Caco-2 (cell line): ENCODE measurements at regions not wholly inside any gene's neighbourhood (a gene's known extent, or its start where the extent isn't known, plus 50 kb on each side); places are given as distances from the start of the nearest gene placed in this dataset.

Experiments used
- BruUV-seq: library from RNA; stranded (reverse); fragments of 400-500 nt; replicated peaks from 2 replicates; lab custom pipeline; 2021; lab: Mats Ljungman, UMichigan
- CTCF ChIA-PET: fragments of 300-600 bp; sonication (Branson Sonifier 250); formaldehyde crosslinking; loops from one replicate; lab custom pipeline; 2022; ENCODE audit warnings: antibody characterized with exemption; lab: Charles Lee
- POLR2A ChIA-PET: fragments of 300-600 bp; sonication (Branson Sonifier 250); formaldehyde crosslinking; loops from one replicate; lab custom pipeline; 2022; ENCODE audit warnings: antibody characterized with exemption; lab: Charles Lee
- DNase-seq, 2 experiments: peaks; one replicate each; pipeline versions ENCODE4 v3.0.0 to v3.0.0-alpha.2; 2020 to 2022
- H3K27me3 ChIP-seq: replicated peaks from 2 replicates; pipeline ENCODE4 v1.6.0; 2011; ENCODE audit warnings: low read length; ENCODE audit not compliant: control insufficient read depth, insufficient read depth
- H3K36me3 ChIP-seq: 2 replicates; pipeline ENCODE4 v1.5.1; 2011; ENCODE audit warnings: low read length; ENCODE audit not compliant: control insufficient read depth, insufficient read depth
- H3K4me1 ChIP-seq: fragments of 250-450 bp; sonication (Bioruptor Pico); 2 replicates; pipeline ENCODE4 v1.5.1; 2020; ENCODE audit warnings: mild to moderate bottlenecking
- H3K4me3 ChIP-seq: 2 replicates; pipeline ENCODE4 v1.5.1; 2011; ENCODE audit warnings: low read depth, mild to moderate bottlenecking, control low read depth, low read length
- H3K9me3 ChIP-seq: fragments of 250-450 bp; sonication (Bioruptor Pico); 2 replicates; pipeline ENCODE4 v1.5.1; 2020; ENCODE audit warnings: mild to moderate bottlenecking, moderate library complexity
- H3K27ac Mint-ChIP-seq: one replicate; pipeline ENCODE4 v1.8.0; 2022; ENCODE audit warnings: mixed read lengths; ENCODE audit not compliant: unreplicated experiment
- H3K27me3 Mint-ChIP-seq: one replicate; pipeline ENCODE4 v1.8.0; 2022; ENCODE audit warnings: mixed read lengths; ENCODE audit not compliant: insufficient read depth, unreplicated experiment
- H3K36me3 Mint-ChIP-seq: one replicate; pipeline ENCODE4 v1.8.0; 2022; ENCODE audit warnings: mild to moderate bottlenecking, mixed read lengths; ENCODE audit not compliant: insufficient read depth, unreplicated experiment
- H3K4me1 Mint-ChIP-seq: one replicate; pipeline ENCODE4 v1.8.0; 2022; ENCODE audit warnings: low read depth, mixed read lengths; ENCODE audit not compliant: unreplicated experiment
- H3K4me3 Mint-ChIP-seq: one replicate; pipeline ENCODE4 v1.8.0; 2022; ENCODE audit warnings: mild to moderate bottlenecking, moderate library complexity, mixed read lengths; ENCODE audit not compliant: unreplicated experiment
- H3K9me3 Mint-ChIP-seq: one replicate; pipeline ENCODE4 v1.8.0; 2022; ENCODE audit warnings: mixed read lengths; ENCODE audit not compliant: unreplicated experiment
- CTCF ChIP-seq, 2 experiments: fragments of 200-600 bp in 1 of 2; IDR thresholded peaks; 1 replicate in 1 of 2; 2 replicates in 1 of 2; pipeline versions ENCODE4 v1.5.1 to v1.8.0; 2011 to 2022; ENCODE audit warnings: antibody characterized with exemption in 1 of 2, control low read depth in 1 of 2, inconsistent platforms in 1 of 2, low read depth in 1 of 2, low read length in 1 of 2, mild to moderate bottlenecking in 1 of 2, moderate library complexity in 1 of 2; ENCODE audit not compliant: insufficient read depth in 1 of 2, severe bottlenecking in 1 of 2, unreplicated experiment in 1 of 2
- intact Hi-C: fragments of 100-400 bp; cut with micrococcal nuclease; formaldehyde crosslinking; loops from one replicate; pipeline ENCODE4 v1.10.0; 2022; ENCODE audit not compliant: unreplicated experiment

GRCh38 chr5:67693956-67694809 is 497.6 kb upstream of the CD180 start:
- no peak for DNase-seq
- intact Hi-C loops, result no loop called here
- H3K9me3 Mint-ChIP-seq, result peaks cover 19% of the 10 kb centered on the region
- no peaks in the 10 kb centered on the region for H3K4me1 Mint-ChIP-seq
- H3K9me3 ChIP-seq, result no peaks in the 10 kb centered on the region
- no peak overlapping the region for H3K4me3 Mint-ChIP-seq
- no peaks in the 10 kb centered on the region for H3K27me3 ChIP-seq
- CTCF ChIA-PET, result interaction anchor here (0.6 kb wide), 1 partner anchor 101 kb away, joined by 4 read pairs; no protein-coding TSS in a partner anchor
- H3K27ac Mint-ChIP-seq, result no peak overlapping the region
- POLR2A ChIA-PET, result no interaction called here
- no peak overlapping the region for H3K4me3 ChIP-seq
- BruUV-seq, result no TSS peak
- H3K27me3 Mint-ChIP-seq, result no peaks in the 10 kb centered on the region
- H3K4me1 ChIP-seq, result peaks cover 7% of the 10 kb centered on the region; the same call in 1 of the 2 replicates
- H3K36me3 Mint-ChIP-seq, result no peaks in the 10 kb centered on the region
- H3K36me3 ChIP-seq, result no peaks in the 10 kb centered on the region
- TF ChIP-seq CTCF (IDR thresholded peaks at IDR 0.05; ENCODE audit: insufficient read depth in 1 of 2, low read depth in 1 of 2, low read length in 1 of 2, severe bottlenecking in 1 of 2, unreplicated experiment in 1 of 2), result no peak

DNA sequence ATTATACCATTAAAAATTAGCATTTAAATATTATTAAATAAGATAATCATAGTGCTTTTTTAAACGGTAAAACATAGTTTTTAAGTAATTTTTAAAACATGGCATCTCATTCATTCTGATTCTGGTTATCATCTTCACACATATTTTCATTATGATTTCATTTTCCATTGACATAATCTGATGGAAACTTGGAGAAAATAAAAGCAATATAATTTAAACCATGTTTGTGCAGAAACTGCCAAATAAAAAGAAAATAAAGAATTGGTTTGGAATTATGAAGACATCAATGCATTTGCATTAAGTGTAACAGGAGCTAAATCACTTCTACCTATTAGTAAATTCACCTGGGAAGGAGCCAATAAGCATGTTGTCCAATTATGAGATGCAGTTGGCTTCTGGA is 490.1 kb upstream of the CD180 start:
- ChIA-PET POLR2A (no interaction called here), CTCF (no interaction called here)
- no peaks in the 10 kb centered on the region for H3K27me3 Mint-ChIP-seq
- no peaks in the 10 kb centered on the region for H3K4me1 Mint-ChIP-seq
- no peaks in the 10 kb centered on the region for H3K4me1 ChIP-seq
- no TSS peak for BruUV-seq
- H3K36me3 ChIP-seq, result no peaks in the 10 kb centered on the region
- H3K4me3 ChIP-seq, result no peak overlapping the region
- no peak for TF ChIP-seq CTCF (IDR thresholded peaks at IDR 0.05; ENCODE audit: insufficient read depth in 1 of 2, low read depth in 1 of 2, low read length in 1 of 2, severe bottlenecking in 1 of 2, unreplicated experiment in 1 of 2)
- H3K36me3 Mint-ChIP-seq, result peaks cover 2% of the 10 kb centered on the region
- H3K27me3 ChIP-seq, result no peaks in the 10 kb centered on the region
- H3K9me3 Mint-ChIP-seq, result peaks cover 18% of the 10 kb centered on the region
- DNase-seq, result no peak
- H3K9me3 ChIP-seq, result no peaks in the 10 kb centered on the region
- intact Hi-C loops, result no loop called here
- no peak overlapping the region for H3K27ac Mint-ChIP-seq
- no peak overlapping the region for H3K4me3 Mint-ChIP-seq

- no peak for DNase-seq
- intact Hi-C loops, result no loop called here
- H3K4me3 ChIP-seq, result no peak overlapping the region
- no peaks in the 10 kb centered on the region for H3K9me3 Mint-ChIP-seq
- no peaks in the 10 kb centered on the region for H3K4me1 Mint-ChIP-seq
- no peaks in the 10 kb centered on the region for H3K27me3 ChIP-seq
- no peak for TF ChIP-seq CTCF (IDR thresholded peaks at IDR 0.05; ENCODE audit: insufficient read depth in 1 of 2, low read depth in 1 of 2, low read length in 1 of 2, severe bottlenecking in 1 of 2, unreplicated experiment in 1 of 2)
- CTCF ChIA-PET, result no interaction called here
- H3K27ac Mint-ChIP-seq, result no peak overlapping the region
- H3K36me3 Mint-ChIP-seq, result peaks cover 6% of the 10 kb centered on the region
- H3K4me3 Mint-ChIP-seq, result no peak overlapping the region
- H3K4me1 ChIP-seq, result no peaks in the 10 kb centered on the region
- no peaks in the 10 kb centered on the region for H3K27me3 Mint-ChIP-seq
- no TSS peak for BruUV-seq
- no peaks in the 10 kb centered on the region for H3K9me3 ChIP-seq
- no peaks in the 10 kb centered on the region for H3K36me3 ChIP-seq
- POLR2A ChIA-PET, result no interaction called here
Measured at GRCh38 chr5:67681703-67682102, 485.1 kb upstream of the CD180 start.
